ENCODE measurements at regions not wholly inside any gene's neighbourhood (a gene's known extent, or its start where the extent isn't known, plus 50 kb on each side); places are given as distances from the start of the nearest gene placed in this dataset.

DNA sequence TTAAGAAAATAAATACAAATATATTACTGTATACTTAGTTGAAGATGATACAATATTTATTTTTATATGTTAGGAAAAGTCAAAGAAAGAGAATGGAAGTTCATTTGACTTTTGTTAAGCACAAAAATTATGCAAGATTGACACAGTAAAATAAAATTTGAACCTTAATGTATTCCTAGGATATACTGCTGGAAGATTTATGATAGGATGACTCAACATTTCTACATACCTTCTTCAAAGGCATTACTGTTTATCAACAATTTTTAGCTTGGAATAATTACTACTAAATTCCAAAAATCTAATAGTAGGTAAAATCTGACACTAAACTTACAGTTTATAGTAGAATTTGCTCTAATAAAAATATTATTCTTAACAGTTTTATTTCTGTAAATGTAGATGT is 257.3 kb upstream of the ADAMTS5 start:
- TF ChIP-seq, protein P1, sequence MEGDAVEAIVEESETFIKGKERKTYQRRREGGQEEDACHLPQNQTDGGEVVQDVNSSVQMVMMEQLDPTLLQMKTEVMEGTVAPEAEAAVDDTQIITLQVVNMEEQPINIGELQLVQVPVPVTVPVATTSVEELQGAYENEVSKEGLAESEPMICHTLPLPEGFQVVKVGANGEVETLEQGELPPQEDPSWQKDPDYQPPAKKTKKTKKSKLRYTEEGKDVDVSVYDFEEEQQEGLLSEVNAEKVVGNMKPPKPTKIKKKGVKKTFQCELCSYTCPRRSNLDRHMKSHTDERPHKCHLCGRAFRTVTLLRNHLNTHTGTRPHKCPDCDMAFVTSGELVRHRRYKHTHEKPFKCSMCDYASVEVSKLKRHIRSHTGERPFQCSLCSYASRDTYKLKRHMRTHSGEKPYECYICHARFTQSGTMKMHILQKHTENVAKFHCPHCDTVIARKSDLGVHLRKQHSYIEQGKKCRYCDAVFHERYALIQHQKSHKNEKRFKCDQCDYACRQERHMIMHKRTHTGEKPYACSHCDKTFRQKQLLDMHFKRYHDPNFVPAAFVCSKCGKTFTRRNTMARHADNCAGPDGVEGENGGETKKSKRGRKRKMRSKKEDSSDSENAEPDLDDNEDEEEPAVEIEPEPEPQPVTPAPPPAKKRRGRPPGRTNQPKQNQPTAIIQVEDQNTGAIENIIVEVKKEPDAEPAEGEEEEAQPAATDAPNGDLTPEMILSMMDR (conservative IDR thresholded peaks at IDR 0.05; ENCODE audit: low read length), result no peak
- TF ChIP-seq EZH2phosphoT487 (IDR thresholded peaks at IDR 0.05; ENCODE audit: borderline replicate concordance), result no peak

Measured in Loucy (cell line).